HG03571 (cell line): ENCODE measurements at regions not wholly inside any gene's neighbourhood (a gene's known extent, or its start where the extent isn't known, plus 50 kb on each side); places are given as distances from the start of the nearest gene placed in this dataset.
A peak's percentile ranks its signal among the peaks of the same experiment; 100 is the strongest.

Experiments
- ATAC-seq: cut with Tn5 transposase; IDR thresholded peaks from one replicate; pipeline ENCODE4 v1.9.1; 2021; ENCODE audit not compliant: unreplicated experiment

- ATAC-seq = peak; percentile 65
These were observed 77.5 kb upstream of the IL12A start for GRCh38 chr3:159910991-159911663.

GRCh38 chr3:159911664-159912037, 77.0 kb upstream of the IL12A start:
- ATAC-seq = no peak

GRCh38 chr3:159913712-159914414, 74.8 kb upstream of the IL12A start:
- no peak for ATAC-seq

- ATAC-seq = no peak
These were observed 74.2 kb upstream of the IL12A start for GRCh38 chr3:159914426-159914825.

- ATAC-seq = no peak
These were observed 72.6 kb upstream of the IL12A start for GRCh38 chr3:159916052-159916451.

- no peak for ATAC-seq
These were observed 71.5 kb upstream of the IL12A start for GRCh38 chr3:159917141-159917540.

- peak; percentile 79 for ATAC-seq
These were observed 68.8 kb upstream of the IL12A start for GRCh38 chr3:159919873-159920272.

GRCh38 chr3:159922193-159922840, 66.3 kb upstream of the IL12A start:
- ATAC-seq = no peak

GRCh38 chr3:159922861-159923312, 65.7 kb upstream of the IL12A start:
- ATAC-seq = peak; percentile 92

GRCh38 chr3:159923336-159923735, 65.3 kb upstream of the IL12A start:
- ATAC-seq = no peak

GRCh38 chr3:159923956-159924355, 64.7 kb upstream of the IL12A start:
- ATAC-seq = no peak

- ATAC-seq = no peak
These were observed 64.2 kb upstream of the IL12A start for GRCh38 chr3:159924411-159924810.

- no peak for ATAC-seq
These were observed 63.4 kb upstream of the IL12A start for GRCh38 chr3:159925248-159925647.

- no peak for ATAC-seq
These were observed 62.1 kb upstream of the IL12A start for GRCh38 chr3:159926573-159926972.

GRCh38 chr3:159928071-159928491, 60.6 kb upstream of the IL12A start:
- ATAC-seq = no peak

GRCh38 chr3:159928666-159929065, 60.0 kb upstream of the IL12A start:
- no peak for ATAC-seq

- peak; percentile 52 for ATAC-seq
These were observed 59.2 kb upstream of the IL12A start for GRCh38 chr3:159929171-159930141.

GRCh38 chr3:159934216-159934615, 54.4 kb upstream of the IL12A start:
- ATAC-seq = no peak

- ATAC-seq = no peak
These were observed 52.1 kb upstream of the IL12A start for GRCh38 chr3:159936541-159936940.

- ATAC-seq = no peak
These were observed 51.0 kb upstream of the IL12A start for GRCh38 chr3:159937561-159938166.

- no peak for ATAC-seq
These were observed 49.9 kb upstream of the IL12A start for GRCh38 chr3:159938714-159939113.
